ENCODE measurements at regions not wholly inside any gene's neighbourhood (a gene's known extent, or its start where the extent isn't known, plus 50 kb on each side); places are given as distances from the start of the nearest gene placed in this dataset.

GRCh38 chr5:68475476-68475983 lies 260.0 kb downstream of the PIK3R1 start:
- Histone ChIP-seq H3K36me3 (no peaks in the 10 kb centered on the region), H3K27ac (no peak overlapping the region), H3K27me3 (ENCODE audit: low read depth) (no peaks in the 10 kb centered on the region), H3K4me3 (no peak overlapping the region), H3K4me1 (no peaks in the 10 kb centered on the region), H3K9me3 (no peaks in the 10 kb centered on the region)
- TF ChIP-seq, protein P1, sequence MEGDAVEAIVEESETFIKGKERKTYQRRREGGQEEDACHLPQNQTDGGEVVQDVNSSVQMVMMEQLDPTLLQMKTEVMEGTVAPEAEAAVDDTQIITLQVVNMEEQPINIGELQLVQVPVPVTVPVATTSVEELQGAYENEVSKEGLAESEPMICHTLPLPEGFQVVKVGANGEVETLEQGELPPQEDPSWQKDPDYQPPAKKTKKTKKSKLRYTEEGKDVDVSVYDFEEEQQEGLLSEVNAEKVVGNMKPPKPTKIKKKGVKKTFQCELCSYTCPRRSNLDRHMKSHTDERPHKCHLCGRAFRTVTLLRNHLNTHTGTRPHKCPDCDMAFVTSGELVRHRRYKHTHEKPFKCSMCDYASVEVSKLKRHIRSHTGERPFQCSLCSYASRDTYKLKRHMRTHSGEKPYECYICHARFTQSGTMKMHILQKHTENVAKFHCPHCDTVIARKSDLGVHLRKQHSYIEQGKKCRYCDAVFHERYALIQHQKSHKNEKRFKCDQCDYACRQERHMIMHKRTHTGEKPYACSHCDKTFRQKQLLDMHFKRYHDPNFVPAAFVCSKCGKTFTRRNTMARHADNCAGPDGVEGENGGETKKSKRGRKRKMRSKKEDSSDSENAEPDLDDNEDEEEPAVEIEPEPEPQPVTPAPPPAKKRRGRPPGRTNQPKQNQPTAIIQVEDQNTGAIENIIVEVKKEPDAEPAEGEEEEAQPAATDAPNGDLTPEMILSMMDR (IDR thresholded peaks at IDR 0.05), result no peak
- no peak for ATAC-seq
- no peak for DNase-seq
- intact Hi-C loops (cut with DNase I), result no loop called here

DNA sequence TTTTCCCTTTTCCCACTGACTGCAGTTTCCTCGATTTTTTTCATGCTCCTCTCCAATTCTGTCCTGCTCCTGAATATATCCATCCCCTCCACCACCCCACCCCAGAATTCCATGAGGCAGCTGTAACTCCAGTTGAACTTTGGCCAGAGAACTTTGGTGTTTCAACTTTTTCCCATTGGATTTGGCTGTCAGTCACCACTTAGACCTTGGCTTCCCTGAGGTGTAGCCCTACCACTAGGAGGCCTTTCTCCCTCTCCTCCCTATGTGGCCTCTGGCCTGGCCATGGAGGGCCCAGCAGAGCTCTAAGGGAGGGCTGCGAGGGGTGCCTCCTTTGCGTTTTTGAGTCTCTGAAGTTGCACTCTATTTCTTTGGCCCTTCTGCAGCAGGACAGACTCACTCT lies 261.3 kb downstream of the PIK3R1 start:
- no peak for DNase-seq
- H3K36me3 ChIP-seq, result no peaks in the 10 kb centered on the region
- intact Hi-C loops (cut with DNase I), result no loop called here
- H3K9me3 ChIP-seq, result no peaks in the 10 kb centered on the region
- ATAC-seq, result no peak
- H3K4me1 ChIP-seq, result no peaks in the 10 kb centered on the region
- H3K27ac ChIP-seq, result no peak overlapping the region
- no peaks in the 10 kb centered on the region for H3K27me3 ChIP-seq (ENCODE audit: low read depth)
- H3K4me3 ChIP-seq, result no peak overlapping the region
- TF ChIP-seq, protein P1 (IDR thresholded peaks at IDR 0.05), result no peak

DNA sequence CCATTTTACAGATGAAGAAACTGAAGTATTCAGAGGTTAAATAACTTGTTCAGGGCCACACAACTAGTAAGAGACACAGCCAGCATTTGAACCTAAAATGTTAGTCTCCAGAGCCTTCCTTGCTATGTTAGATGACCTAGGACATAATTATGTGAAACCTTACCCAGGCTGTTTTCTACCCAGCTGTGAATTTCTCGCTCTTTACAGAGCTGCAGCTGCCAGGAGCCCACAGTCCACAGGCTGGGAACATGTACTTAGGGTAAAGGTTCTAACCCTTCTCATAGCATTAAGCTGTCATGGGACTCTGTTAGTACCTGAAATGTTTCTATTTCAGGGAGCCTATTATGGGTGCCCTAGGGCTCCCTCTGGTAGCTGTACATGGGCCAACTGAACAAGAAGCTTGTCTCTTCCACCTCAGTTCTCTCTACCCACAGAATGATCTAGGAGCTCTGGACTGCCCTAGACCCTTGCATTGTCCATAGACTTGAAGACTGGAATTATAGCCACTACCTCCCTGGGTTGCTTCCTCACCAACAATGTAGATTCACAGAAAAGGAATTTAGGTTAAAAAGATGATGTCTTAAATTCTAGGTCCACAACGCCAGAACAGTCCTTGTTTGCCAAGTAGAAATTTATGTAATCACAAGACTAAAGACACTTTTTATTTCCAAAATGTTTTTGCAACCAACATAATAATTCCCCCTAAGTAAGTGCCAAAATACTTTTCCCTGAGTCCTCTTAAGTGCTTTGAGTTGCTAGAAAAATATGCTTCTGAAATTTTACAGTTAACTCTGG lies 262.9 kb downstream of the PIK3R1 start:
- TF ChIP-seq, protein P1 (IDR thresholded peaks at IDR 0.05), result no peak
- Histone ChIP-seq H3K4me3 (no peak overlapping the region), H3K36me3 (no peaks in the 10 kb centered on the region), H3K27ac (no peak overlapping the region), H3K4me1 (no peaks in the 10 kb centered on the region), H3K9me3 (no peaks in the 10 kb centered on the region), H3K27me3 (ENCODE audit: low read depth) (no peaks in the 10 kb centered on the region)
- intact Hi-C loops (cut with DNase I), result no loop called here
- DNase-seq, result no peak
- no peak for ATAC-seq

DNA sequence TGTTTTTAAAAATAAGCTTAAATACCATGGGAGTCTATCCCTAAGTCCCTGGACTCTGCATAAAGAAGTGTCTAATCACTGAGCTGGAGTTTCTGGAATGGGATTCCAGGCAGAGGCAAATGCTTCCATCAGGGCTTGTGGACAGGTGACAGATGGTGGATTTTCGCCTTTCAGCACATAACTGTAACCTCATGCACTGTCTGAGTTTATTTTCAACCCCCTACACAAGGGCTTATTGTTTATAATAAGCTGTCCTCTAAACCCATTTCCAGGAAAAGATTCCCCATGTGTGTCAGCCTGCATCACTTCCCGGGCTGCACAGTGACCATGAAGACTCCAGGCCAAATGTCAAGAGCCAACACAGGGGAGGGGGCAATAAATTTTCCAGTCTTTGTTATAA lies 264.0 kb downstream of the PIK3R1 start:
- Histone ChIP-seq H3K36me3 (no peaks in the 10 kb centered on the region), H3K27ac (no peak overlapping the region), H3K9me3 (no peaks in the 10 kb centered on the region), H3K27me3 (ENCODE audit: low read depth) (no peaks in the 10 kb centered on the region), H3K4me3 (no peak overlapping the region), H3K4me1 (no peaks in the 10 kb centered on the region)
- DNase-seq, result no peak
- ATAC-seq, result no peak
- intact Hi-C loops (cut with DNase I), result no loop called here
- TF ChIP-seq, protein P1 (IDR thresholded peaks at IDR 0.05), result no peak

DNA sequence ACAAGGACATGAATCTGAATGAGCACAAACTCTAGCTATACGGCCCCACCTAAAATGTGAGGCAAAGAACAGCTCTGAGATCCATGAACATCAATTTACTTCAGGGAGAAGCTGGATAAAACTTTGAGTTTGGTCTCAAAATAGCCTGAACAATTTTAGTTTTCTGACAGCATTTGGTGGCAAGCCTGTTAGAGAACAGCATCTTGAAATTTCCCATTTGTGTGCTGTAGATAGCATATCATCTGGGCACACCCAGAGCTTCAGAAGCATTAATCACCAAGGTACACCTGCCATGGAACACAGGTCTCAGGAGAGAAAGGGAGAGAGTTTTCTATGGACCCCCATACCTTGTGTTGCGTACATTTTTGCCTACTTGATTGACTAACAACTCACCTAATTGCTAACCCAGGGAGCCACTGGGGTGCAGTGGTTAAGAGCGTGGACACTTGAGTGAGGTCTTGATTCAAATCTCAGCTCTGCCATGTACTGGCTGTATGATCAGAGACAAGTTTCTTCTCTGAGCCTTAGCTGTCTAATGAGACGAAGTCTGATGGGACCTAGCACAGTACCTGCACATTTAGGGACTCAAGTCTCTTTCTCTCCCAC lies 264.9 kb downstream of the PIK3R1 start:
- no peak for DNase-seq
- Histone ChIP-seq H3K9me3 (no peaks in the 10 kb centered on the region), H3K27ac (no peak overlapping the region), H3K36me3 (no peaks in the 10 kb centered on the region), H3K4me1 (no peaks in the 10 kb centered on the region), H3K4me3 (no peak overlapping the region), H3K27me3 (ENCODE audit: low read depth) (no peaks in the 10 kb centered on the region)
- ATAC-seq, result no peak
- TF ChIP-seq, protein P1 (IDR thresholded peaks at IDR 0.05), result no peak
- intact Hi-C loops (cut with DNase I), result no loop called here

All from lower lobe of right lung (tissue), 2 donors.